D721Med (cell line): ENCODE measurements at regions not wholly inside any gene's neighbourhood (a gene's known extent, or its start where the extent isn't known, plus 50 kb on each side); places are given as distances from the start of the nearest gene placed in this dataset.
A peak's percentile ranks its signal among the peaks of the same experiment; 100 is the strongest.

Experiments
- DNase-seq: peaks from one replicate; pipeline ENCODE4 v3.0.0; 2011; ENCODE audit warnings: low spot score; ENCODE audit not compliant: insufficient read length
- FAIRE-seq: peaks from 2 replicates; lab custom pipeline; 2011; peaks lifted over from hg19 to GRCh38; lab: Jason Lieb, UNC
- CTCF ChIP-seq: IDR thresholded peaks from 2 replicates; pipeline ENCODE4 v1.5.1; 2012; ENCODE audit warnings: mild to moderate bottlenecking, control low read depth; ENCODE audit not compliant: insufficient read depth; ENCODE audit errors: missing control alignments

GRCh38 chrX:87788976-87789375, 271.4 kb downstream of the KLHL4 start:
- no peak for FAIRE-seq
- no peak for DNase-seq

GRCh38 chrX:87798039-87798438, 280.4 kb downstream of the KLHL4 start:
- FAIRE-seq = no peak
- no peak for TF ChIP-seq CTCF

More at GRCh38 chrX:87788976-87789375, 271.4 kb downstream of the KLHL4 start:
- TF ChIP-seq CTCF = no peak

GRCh38 chrX:87805829-87806490, 288.4 kb downstream of the KLHL4 start:
- no peak for TF ChIP-seq CTCF
- FAIRE-seq = no peak
- no peak for DNase-seq

More at GRCh38 chrX:87798039-87798438, 280.4 kb downstream of the KLHL4 start:
- no peak for DNase-seq

GRCh38 chrX:87808576-87809243, 291.1 kb downstream of the KLHL4 start:
- FAIRE-seq = no peak
- TF ChIP-seq CTCF = no peak
- no peak for DNase-seq

GRCh38 chrX:87813566-87813965, 296.0 kb downstream of the KLHL4 start:
- DNase-seq = no peak
- no peak for FAIRE-seq
- TF ChIP-seq CTCF = no peak

GRCh38 chrX:87846956-87847355, 329.4 kb downstream of the KLHL4 start:
- no peak for DNase-seq
- peak; percentile 38 for FAIRE-seq
- no peak for TF ChIP-seq CTCF
